ENCODE measurements at regions not wholly inside any gene's neighbourhood (a gene's known extent, or its start where the extent isn't known, plus 50 kb on each side); places are given as distances from the start of the nearest gene placed in this dataset.

DNA sequence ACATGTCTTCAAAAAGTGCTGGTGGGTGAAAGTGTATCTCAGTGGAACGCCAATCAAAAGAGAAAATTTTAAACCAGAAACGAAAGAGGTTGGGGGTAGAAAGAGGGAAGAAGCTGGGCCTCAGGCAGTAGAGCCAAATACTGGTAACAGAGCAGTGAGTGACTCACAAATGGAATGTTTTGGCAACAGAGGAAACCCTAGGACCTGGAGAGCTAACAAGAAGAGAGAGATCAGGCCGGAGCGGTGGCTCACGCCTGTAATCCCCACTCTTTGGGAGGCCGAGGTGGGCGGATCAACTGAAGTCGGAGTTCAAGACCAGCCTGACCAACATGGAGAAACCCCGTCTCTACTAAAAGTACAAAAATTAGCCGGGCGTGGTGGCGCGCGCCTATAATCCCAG lies 450.8 kb upstream of the NAALADL2 start:
- no peak for DNase-seq

DNA sequence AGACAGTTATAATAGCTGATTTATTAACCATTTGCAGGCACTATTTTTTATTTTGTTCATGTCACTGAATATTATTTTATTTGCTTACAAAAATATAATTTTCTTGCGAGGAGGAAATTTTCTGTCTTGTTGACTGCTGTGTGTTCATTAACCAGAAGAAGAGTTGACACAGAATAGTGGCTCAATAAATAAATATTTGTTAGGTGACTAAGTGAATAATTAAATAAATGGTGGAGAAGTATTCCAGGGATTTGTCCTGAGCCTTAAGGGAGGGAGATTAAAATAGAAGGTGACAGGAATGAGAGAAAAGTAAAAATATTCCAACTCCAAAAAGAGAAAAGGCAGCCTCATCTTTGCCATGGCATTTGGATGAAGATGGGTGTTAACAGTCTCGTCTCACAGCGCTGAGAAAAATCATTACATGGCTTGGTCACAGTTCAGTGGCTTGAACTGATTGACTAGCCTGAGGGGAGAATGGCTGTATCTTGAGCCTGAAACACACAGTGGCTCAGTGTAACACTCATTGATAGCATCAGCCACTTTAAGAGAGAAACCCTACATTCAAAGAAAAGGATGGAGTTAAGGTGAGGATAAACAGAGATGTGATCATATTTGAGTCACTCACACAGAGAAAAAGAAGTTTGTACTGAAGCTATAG lies 449.9 kb upstream of the NAALADL2 start:
- no peak for DNase-seq

DNA sequence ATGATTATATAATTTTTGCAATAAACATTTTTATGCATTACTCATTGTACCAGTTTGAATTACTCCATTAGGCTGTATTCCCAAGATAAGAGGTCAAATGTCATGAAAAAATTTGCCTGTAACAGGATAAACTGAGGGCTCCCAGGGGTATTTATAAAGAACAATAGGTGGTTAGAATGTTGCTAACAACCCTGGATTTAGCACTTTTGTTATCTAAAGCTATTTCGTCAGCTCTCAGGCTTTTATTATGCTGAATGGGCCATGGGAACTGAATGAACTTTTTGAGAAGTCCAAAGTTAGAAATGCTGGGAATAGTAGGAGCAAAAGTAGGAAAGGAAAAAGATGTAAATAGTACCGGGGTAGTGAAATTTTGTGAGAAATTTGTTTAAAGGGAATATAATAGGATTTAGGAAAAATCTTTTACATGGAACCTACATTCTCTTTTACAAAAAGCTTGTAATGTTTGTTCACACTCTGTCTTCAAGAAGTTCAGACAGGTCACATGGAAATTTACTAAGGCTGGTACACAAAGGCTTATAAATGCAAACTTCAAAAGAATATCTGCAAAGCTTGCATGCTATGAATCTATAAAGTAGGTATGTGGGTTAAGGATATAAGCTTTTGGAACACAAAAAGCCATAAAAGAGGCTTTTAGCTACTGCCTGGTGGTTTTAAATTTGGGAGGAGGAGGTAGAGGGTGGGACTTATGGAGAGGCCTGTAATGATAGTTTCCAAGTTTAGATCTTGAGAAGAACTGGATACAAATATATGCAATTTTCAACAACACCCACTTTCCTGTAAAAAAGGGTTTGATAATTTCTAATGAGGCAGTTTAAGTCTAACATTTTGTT lies 445.8 kb upstream of the NAALADL2 start:
- DNase-seq = no peak

DNA sequence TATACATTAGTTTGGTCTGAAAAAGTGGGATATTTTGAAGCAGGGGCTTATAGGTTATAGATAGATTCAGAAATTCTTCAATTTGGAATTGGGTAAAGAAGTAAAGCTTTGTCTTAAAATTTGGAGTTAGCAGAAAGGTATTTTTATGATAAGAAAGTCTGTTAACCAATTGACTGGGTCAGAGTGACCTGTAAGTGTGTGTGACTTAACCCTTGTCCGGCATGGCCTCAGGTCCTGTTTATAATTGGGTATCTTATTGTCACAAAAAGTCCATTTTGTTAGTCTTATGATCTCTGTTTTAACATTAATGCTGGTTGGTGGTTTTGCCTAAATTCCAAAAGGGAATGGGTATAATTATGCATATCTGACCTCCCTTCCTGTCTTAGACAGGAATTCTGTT lies 444.2 kb upstream of the NAALADL2 start:
- DNase-seq = no peak

DNA sequence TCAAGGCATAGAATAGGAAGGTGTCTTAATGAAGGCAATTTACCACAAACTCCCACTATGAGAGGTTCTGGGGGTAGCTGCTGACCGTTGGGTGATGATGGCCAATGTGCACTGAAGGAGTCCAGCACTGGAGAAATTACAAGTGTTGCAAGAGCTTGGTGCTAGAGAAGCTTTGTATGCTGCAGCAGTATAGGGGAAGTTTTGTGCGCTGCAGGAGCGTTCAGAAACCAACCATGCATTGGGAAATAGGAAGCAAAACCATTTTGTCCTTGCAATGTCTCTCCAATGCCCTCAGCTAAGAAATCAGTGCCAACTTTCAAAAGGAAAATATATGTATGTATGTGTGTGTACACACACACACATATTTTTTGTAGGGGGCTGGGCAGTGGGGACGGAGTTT lies 441.6 kb upstream of the NAALADL2 start:
- peak; percentile 62 to 67 for DNase-seq

DNA sequence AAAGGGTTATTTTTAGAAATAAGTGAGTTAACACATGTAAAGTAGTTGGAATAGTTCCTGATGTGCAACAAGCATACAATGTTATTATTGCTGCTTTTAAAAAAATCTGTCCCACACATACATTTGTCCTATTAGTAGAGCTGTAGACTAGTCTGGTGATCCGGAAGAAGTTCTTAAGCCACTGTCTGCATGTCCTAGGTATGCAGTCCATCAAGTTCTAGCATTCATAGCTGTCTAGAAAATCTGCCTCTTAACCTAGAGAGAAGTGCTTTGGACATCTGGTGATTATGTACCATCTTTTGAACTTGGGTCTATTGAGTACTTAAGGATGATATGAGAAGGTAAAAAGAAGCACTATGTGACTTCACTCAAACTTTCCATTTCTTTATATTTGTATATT lies 439.9 kb upstream of the NAALADL2 start:
- no peak for DNase-seq

DNA sequence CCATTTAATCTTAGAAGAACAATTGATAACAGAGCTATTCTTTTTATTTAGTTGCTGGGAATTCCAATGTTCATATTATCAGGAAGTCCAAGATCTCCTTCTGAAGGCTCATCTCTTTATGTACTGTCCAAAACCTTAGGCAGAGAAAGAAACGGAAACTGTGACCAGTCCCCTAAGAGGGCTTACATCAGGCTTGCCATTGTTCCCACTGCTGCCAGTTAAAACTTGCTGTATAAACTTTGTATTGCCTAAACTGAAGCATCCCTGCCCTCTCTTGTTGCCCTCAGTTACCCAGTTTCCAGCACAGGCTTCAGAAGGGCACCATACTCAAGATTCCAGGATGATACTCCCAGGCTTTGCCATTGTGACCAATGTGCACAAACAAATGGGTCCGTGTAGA lies 435.2 kb upstream of the NAALADL2 start:
- DNase-seq = no peak

DNA sequence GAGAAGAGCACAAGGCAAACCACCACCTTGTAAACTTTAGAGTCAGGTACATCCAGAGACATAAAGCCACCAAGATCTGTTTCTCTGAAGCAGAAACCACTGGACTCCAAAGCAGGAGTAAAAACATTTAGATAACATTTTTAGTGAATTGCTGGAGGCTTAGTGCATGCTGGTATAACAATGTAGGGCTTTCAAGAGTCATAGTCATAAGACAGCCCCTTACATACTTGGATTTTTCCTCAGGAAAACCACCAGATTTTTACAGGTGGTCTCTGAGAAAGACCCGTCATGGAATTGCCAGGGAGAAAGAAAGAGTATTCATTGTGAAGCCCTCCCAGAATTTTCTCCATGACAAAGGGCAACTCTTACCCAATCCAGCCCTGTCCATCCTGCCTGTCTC lies 434.5 kb upstream of the NAALADL2 start:
- no peak for DNase-seq

DNA sequence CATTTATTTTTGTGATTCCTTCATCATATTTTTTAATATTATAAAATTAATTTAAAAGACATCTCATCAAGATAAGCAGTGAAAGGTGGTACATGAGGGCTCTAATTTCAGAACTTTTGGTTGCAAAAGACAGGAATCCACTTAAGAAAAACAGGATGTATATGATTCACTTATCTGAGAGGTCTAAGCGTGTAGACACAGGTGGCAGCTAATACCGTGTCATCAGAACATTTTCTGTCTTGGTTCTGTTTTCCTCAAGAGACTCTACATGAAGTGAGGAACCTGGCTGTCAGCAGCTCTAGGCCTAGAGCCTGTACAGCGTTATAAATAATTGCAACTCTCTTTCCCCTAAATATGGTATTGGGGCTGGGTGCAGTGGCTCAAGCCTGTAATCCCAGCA lies 433.7 kb upstream of the NAALADL2 start:
- DNase-seq = no peak

DNA sequence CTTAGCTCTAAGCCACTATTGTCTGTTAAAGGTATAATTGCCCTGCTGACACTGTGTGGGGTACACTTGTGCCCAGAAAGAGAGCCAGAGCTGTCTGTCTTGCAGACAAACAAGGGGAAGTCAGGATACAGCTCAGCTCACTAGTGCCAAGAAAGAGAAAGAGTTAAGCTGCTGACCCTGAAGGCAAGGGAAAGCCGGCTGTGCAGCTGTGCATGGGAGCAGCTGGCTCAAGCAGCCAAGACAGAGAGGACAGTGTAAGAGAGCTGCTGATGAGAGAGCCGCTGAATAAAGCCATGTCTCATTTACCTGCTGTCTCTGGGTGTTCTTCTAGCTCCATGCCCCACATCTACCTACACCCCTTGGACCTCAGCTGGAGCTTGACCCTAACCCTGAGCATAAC lies 428.1 kb upstream of the NAALADL2 start:
- DNase-seq = no peak

DNA sequence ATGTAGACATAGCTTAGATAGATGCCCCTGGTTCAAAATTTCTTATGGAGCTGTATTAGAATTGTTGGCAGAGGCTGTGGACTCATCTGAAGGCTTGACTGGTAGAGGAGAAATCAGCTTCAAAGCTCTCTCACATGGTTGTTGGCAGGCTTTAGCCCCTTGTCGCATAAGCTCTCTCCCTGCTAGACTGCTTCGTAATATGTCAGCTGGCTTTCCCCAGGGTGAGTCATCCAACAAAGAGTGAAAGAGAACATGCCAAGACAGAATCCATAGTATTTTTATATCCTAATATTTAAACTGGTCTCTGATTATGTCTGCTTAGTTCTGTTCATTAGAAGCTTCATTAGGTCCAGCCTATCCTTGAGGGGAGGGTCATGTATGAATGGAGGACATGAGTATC lies 427.4 kb upstream of the NAALADL2 start:
- no peak for DNase-seq

DNA sequence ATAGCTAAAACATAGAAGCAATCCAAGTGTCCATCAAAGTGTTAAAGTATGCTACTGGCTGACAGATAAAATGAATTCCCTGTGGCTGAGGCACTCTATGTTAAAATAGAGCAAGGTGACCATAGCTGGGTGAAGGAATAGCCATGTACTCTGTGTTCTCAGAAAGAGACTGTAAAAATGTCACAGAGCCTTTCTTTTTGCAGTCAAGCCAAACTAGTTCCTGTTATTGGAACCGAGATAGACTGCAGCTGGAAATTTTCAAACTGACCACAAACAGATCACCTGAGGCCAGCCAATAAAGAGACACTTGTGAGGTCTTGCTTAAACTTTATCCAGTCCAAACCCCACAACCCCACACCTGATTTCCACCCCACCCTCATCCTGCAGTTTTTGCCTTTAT lies 422.8 kb upstream of the NAALADL2 start:
- no peak for DNase-seq

DNA sequence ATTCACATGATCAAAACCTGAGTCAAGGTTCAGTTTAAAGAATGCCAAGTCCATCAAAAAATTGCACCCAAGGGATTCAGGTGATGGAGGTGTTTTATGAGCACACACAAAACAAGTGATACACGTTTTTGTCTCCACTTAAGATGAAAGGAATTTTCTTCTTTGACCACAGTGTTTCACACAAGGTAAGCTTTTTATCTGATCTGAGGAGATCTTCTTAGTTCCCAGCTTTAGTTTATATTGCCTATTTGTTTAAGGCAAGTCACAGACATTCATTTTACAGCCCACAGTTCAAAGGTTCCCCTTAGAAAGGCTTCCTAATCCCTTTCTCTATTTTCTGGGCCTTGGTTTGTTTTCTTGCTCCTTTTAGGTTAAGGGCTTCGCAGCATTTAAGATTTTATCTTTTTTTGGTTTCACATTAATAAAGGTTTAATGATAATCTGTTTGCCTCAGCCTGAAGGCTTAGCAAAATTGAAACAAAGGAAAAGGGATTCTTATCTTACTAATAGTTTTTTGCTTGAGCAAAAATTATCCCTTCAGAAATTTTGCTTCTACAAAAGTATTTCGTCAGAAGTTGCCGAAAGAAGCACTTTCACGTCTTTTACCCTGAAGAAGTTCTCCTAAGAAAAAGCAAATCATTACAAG lies 420.5 kb upstream of the NAALADL2 start:
- DNase-seq = no peak

DNA sequence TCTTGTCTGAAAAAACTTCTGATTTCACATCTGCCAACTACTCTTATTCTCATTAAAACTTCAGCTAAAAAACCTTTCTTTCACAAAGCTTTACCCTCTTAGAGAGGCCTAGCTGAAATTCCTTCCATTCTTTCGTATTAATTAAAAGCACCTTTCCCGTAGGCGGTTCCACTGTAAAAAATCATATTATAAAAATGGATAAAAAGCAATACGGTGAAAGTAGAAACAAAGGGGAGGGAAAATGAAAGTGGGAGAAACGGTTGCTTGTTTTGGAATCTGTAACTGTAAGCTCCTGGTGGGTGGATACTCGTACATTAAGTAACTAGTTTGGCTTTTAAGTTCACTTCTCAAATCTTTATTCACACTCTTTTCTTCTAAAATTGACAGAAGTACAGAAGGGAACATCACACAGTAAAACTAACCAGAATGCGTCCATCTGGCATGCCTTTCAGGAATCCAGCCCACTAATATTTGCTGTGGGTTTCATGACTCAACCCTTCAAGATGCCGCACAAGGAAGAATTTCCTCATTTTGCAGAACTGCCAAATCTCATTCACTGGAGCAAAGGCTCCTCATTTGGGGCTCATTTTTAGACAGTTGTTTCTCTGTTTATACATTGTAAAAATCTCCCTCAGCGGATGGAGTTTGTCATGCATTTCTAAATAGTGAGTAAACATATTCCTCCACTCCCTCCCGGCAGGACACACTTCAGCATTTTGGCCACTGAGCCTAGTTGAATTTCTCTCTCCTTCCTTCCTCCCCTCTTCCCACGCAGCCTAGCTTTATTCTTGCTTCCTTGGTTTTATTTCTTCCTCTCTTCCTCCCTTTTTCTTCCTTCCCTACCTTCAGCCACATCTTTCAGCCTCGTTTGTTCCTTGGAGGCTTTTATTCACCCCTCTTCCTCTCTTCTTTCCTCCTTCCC lies 419.5 kb upstream of the NAALADL2 start:
- peak; percentile 67 to 78 for DNase-seq

DNA sequence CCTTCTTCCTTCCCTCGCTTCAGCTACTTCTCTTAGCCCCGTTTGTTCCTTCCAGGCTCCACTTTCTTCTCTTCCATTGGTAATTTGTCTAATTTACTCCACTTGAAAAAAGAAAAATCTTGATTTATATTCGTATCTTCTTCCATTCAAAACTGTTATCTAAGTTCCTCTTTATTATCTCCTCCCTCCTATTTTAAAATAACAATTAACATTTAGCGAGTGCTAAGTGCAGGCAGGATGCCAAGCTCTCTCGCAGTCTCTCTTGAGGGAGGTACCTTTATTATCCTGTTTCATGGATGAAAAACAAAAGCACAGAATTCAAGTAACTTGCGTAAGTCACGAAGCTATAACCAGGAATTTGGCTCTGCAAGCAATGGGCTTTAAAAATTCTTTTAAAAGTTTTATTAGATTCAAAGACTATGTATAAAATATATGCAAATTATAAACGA lies 418.9 kb upstream of the NAALADL2 start:
- DNase-seq = peak in 1 of 2 donors; percentile 3

DNA sequence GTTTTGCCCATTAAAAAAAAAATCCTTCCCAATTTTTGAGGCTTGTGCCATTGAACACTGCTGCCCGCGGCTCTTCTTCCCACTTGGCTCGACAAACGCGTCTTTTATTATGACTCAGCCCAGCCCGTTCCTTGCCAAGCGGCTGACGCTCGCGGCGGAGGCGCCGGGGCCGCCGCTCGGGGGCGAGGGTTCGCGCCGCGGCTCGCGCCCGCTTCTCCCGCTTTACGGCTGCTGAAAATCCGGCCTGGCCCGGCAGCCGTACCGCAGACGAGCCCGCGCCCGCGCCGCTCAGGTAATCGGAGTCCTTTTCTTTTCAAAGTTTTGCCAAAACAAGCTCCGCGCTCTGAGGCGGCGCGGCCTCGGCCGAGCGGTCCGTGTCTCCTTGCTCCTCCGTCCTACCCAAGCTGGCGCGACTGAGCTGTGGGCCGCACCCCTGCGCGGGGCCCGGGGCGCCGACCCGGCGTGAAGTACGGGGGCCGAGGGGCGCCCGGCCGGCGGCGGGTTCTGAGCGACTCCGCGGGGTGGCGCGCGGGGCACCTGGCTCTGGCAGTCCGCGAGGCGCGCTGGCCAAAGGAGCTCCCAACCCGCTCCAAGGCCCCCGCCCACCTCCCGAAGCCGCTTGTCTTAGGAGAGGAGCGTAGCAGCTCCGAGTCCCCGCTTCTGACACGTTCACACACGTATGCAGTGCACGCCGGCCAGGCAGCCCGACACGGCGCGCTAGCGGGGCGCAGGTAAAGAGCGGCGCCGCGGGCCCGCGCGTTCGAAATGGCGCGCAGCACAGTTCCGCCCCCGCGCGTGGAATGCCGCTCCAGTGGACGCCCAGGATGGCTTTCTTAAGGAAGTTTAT lies 418.2 kb upstream of the NAALADL2 start:
- DNase-seq = peak; percentile 70

DNA sequence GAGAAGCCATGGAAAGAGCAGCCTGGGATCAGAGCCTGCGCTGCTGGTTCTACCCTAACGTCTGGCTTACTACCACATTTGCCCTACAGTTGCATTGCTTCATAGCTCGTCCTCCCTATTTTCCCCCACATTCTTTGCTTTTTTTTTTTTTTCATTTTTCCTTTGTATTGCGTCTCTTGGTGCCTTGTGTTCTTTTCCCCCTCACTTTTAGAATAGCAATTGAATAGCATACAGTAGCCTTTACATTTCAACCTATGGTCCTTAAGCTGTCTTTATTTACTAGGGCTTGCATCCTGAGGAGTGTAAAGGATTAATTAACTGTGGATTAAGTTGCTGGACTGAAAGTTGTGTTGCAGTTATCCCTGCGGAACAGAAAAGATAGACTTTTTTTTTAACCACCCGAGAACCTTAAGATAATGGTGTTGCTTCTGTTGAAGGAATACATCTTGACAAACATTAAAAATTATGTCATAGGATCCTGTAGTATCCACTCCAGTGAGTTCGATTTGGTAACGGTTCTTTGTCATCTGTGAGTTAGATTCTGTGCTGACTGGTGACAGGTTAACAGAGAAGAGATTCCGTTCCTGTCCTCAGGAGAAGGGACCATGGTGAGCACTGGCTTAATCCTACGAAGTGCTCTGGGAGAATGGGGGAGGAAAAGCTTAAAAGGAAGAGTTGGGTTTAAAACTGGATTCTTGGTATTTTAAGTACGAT lies 417.4 kb upstream of the NAALADL2 start:
- no peak for DNase-seq

DNA sequence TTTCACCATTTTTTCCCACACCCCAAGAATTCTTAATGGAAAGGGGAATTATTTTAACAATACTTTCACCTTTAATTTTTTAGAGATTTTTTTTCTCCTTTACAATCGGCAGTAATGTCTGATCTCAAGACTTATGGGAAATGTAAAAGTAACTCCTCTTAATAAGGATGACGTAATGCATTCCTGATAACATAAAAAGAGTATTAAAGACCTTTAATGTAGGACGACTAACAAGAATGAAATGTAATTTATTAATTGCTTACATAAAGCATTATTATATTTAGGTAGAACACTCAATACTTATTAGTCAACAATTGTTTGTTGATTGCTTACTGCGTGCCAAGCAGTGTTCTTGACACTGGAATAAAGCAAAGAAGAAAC lies 416.8 kb upstream of the NAALADL2 start:
- no peak for DNase-seq

DNA sequence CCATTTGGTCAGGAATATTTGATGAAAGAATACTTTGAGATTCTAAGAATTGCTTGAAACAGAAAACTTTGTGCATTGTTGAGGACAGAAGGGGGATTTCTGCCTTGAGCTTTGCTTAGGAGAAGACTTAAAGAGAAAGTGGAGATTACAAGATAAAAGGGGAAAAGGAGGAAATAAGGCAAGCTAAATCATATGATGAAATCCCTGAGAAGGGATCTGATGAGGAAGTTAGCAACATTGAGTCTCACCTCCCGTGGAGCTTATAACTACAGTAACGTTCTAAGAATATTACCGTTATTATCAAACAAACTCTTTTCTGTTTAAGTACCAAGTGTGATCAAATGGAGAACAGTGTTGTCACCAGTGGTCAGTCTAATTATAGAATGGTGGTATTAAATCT lies 414.7 kb upstream of the NAALADL2 start:
- peak; percentile 26 to 47 for DNase-seq

DNA sequence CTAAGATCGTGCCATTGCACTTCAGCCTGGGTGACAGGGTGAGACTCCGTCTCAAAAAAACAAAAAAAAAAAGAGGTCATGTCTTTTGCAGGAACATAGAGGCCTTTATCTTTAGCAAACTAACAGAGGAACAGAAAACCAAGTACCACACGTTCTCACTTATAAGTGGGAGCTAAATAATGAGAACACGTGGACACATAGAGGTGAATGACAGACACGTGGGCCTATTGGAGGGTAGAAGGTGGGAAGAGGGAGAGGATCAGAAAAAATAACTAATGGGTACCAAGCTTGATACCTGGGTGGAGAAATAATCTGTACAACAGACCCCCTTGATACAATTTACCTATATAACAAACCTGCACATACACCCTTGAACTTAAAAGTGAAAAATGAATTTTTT lies 401.4 kb upstream of the NAALADL2 start:
- DNase-seq = no peak

DNA sequence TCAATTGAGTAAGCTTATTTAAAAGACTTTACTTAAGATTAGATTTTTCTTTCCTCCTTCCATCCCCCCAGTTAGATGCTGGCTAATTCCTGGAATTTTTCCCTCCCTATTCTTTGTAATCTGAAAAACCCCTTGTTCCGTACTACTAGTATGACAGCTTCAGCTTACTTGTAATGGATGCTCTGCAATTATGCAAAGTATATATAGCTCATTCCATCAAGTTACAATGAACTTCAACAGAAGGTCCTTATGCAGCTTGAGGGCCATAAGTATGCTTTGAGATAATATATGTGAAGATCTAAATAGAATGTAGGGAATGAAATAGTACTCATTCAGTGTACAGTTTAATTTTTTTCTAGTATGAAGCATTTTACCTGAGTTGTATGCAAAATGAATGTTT lies 398.3 kb upstream of the NAALADL2 start:
- no peak for DNase-seq

Data from inflammatory macrophage treated with lipopolysaccharide for 1 hour (primary cell).